GM19025 (cell line): ENCODE measurements at regions not wholly inside any gene's neighbourhood (a gene's known extent, or its start where the extent isn't known, plus 50 kb on each side); places are given as distances from the start of the nearest gene placed in this dataset.

Experiments used
- ATAC-seq: cut with Tn5 transposase; IDR thresholded peaks from one replicate; pipeline ENCODE4 v1.9.1; 2021; ENCODE audit warnings: mild to moderate bottlenecking, low read depth, moderate library complexity; ENCODE audit not compliant: unreplicated experiment

DNA sequence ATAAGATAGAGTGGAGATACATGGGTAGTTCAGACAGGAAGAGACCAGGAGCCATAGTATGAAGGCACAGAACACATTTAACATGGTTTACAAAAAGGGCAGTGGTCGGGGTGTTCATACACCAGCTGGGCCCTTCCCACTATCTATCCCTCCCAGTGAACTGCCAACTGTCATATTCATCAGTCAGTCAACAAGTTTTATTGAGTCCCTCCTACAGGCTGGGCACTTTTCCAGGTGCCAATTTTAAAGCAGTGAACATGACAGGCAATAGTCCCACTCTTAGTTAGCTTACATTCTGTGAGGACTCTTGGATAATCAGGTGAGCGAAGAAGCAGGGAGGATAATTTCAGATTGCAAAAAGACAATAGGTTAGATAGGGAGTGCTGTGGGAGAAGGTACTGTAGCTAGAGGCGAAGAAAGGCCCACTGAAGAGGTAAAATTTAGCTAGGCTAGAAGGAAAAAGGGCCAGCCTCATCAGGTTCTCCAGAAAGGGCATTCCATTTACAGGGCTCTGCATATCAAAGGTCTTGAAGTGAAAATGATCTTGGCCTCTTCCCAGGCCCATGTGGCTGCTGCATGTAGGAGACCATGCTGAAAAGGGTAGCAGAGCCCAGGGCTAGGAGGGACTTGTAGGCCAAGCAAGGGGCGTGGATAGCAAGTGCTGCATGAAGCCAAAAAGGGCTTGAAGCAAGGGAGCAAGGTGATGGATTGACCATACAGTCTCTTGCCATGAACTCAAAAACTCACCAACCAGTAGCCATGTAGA lies 274.7 kb upstream of the SNX7 start:
- ATAC-seq = no peak

DNA sequence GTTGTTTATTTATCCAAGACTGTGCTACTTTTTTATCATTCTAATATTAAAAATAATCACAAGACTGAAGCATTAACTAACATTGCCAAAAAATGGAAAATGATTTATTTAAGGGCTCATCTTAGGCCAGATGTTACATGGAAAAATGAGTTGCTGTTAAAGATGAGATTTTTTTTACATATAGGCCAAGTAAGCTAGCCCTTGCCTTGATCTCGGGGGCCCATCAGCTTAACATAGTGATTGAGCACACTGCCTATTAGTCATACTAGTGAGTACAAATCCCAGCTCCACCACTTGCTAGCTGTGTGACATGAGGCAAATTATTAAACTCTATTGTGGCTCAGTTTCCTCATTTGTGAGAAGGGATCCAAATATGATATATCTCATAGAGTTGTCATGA lies 275.9 kb upstream of the SNX7 start:
- ATAC-seq = no peak

DNA sequence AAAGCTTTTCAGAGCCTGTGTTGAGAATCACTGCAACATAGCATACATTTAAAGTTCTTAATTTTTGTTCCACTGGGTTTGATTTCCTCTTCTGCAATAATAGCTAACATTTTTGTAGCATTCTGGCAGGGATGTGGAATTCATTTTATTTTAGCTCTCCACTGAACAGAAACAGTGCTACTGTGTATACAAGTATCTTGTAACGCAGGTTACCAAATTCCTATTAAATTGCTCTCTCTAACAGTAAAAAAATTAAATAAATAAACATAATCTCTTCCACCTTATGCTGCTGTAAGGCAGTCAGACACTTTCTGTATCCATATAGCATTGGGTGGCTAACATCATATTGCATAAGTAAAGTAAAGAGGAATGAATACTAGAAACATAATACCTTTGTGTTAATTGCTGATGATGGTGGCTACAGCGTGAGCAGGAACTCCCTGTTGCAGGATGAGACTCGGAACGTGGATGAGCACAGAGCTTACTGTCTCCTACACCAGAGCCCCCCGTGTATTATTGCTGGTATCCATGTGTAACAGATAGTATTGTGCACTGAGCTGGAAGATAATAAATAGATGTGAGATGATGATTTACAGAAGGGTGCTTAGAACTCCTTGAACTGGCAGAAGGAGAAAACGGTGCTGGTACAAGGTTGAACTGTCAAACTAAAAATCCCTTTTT lies 276.9 kb upstream of the SNX7 start:
- ATAC-seq = no peak

DNA sequence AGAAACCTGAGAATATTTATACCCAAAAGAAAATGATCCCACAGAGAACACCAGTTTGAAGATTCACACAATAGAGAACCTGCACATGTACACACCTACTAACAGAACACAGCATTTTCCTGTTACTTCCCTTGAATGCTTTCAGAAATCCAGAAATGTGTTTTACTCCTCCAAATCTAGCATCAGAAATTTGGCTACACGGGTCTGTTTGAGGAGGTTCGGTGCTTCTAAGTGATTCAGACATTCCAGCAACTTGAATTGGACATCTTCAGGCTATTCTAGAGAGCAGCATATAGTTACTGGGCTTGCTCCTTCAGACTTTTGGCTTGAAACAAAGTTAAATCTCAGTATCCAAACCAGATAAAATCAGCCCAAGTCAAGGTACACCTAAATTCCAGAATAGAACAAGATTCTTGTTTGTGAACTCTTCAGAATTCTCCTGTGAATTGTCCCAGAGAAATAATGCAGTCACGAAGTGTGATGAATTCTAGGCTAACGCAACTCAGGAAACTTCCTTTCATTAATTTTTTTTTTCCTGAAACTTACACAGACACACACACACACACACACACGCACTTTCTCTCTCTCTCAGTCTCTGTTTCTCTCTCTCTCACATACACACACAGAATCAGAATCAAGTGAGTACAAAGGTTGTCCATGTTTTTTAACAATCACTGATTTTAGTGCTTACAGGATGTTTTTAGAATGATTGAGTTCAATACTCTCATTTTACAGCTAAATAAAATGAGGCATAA lies 278.4 kb upstream of the SNX7 start:
- no peak for ATAC-seq

DNA sequence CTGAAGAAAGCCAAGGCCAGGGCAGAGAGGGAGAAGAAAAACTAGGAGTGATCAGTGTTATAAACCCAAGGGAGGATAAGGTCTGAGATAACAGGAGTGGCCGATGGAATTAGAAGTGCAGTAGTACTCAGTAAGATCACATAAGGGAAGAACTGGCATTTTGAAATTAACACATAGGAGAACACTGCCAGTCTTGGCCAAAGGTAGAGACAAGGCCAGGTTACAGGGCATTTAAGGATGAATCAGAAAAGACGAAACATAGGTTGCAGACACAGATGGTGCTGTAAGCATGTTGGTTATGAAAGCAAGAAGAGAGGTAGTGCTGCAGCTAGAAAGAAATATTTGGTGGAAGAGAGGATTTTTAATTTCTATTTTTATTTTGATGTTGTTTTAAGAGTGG lies 278.9 kb upstream of the SNX7 start:
- ATAC-seq = no peak

DNA sequence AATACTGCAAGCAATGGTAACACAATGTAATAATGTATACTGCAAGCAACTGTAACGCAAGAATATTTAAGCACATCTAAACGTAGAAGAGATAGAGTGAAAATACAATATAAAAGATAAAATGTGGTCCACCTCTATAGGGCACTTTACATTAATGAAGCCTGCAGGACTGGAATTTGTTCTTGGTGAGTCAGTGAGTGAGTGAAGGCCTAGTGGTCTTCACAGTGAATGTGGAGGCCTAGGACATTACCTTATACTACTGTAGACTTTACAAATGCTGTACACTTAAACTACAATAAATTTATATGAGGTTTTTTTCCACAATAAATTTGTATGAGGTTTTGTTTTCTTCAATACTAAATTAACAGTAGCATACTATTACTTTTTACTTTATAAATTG lies 287.4 kb upstream of the SNX7 start:
- no peak for ATAC-seq

DNA sequence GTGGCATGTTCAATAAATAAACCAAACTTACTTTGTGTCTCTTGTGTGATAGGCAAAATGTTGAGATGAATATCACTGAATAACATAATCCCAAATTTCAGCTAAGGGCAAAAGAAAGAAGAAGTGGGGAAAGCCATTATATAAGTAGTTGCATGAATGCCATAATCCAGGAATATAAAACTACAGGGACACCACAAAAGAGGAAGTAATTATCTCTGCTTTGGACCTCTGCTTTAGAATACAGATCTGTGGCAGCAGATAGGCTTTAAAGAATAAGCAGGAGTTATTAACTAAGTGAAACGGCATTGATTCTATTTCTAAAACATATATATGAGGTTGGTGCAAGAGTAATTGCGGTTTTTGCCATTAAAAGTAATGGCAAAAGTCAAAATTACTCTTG lies 288.5 kb upstream of the SNX7 start:
- no peak for ATAC-seq

DNA sequence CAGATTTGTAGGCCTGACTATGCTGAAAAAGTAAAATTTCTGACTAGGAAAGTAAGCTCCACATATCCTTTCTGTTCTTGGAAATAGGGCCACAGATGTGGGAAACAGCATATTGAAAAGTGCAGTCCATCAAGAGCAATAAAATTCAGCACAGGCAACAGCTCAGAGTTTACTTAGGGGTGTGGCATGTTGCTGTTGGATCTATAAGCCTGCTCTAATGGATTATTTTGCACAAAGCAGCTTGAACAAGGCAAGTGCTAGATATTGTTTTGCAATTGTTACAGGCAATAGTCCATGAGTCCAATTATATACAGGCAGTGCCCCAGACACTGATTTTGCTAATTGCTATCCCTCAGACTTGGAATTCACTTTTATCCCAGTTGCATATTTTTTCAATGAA lies 289.8 kb upstream of the SNX7 start:
- ATAC-seq = no peak

DNA sequence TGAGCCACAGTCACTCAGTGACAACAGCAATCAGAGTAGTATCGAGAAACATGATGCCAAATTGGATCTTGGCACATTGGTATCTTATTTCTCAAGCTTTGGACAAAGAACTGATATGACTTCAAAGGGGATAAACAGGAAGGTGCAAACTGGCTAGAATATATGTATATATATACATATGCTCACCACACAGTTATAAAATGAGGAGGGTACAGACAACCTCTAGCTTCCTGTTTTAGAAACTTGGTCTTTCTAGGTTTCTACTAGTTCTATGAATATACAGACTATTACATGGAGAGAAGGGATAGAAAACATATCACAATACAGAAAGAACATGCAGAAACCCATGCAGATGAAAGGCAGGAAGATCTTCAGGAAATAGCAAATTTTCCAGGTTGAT lies 292.1 kb upstream of the SNX7 start:
- ATAC-seq = no peak

DNA sequence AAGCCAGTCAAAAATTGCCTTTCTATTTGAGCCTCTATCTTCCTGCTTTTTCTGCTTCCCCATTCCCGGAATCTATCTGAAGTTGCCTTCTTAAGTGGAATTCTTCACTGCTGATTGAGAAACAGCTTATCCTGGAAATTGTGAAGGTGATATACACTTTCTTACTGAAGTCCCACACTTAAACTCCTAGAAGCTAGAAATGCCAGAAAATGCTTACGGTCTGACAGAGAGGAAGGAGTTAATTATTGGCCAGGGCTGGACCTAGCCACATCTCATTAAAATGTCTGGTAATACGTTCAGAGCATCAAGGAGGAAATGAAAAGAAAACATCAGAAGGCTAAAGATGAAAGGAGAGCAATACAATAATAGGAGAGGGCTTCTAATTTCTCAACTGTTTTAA lies 292.5 kb upstream of the SNX7 start:
- no peak for ATAC-seq

DNA sequence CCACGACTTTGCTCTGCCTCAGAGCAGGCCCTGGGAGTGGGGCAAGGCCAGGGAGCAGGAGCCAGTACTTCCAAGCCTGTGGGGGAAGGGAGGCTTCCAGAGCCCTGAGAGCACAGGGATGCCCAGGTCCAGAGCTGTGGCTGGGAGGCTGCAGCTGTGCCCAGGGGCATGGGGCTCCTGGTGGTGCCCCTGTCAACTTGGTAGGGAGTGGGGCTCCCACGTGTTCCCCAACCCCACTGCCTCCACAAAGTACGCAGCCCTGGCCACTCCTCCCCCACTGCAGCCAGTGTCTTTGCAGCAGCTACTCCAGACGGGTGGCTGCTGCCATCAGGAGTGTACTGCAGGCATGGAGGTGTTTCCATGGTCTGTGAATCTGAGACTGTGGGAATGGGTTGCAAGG lies 294.1 kb upstream of the SNX7 start:
- no peak for ATAC-seq

DNA sequence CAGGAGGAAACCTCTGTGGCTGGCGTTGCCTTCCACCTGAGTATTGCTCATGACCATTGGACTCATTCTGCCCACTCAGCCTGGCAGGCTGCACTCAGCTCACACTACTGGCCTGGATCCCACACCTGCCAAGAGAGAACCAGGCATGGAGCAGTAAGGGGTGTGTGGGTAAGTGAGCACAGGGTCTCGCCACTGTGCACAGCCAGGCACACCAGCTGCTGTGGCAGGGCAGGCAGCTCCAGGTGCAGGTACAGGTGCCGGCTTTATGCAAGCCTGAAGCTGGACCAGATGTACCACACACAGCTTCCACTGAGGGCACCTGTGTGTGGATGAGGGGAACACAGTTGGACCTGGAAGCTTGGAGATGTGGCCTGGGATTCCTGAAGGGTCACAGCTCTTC lies 295.2 kb upstream of the SNX7 start:
- no peak for ATAC-seq

DNA sequence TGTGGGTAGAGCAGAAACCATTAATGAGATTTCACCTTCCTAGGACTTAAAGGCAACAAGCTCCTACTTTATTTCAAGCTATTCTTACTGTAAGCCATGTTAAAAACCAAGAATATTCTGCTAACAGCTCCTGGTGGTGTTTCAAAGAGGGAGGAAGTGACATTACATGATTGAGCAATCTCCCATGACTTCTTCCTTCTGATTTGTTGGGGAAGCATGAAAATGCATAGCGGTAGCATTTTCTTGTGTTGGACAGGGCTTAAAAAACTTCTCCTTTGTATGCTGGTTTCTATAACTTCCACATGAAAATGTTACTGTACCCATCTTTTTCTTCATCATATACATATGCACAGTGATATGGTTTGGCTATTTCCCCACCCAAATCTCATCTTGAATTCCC lies 297.0 kb upstream of the SNX7 start:
- ATAC-seq = no peak

DNA sequence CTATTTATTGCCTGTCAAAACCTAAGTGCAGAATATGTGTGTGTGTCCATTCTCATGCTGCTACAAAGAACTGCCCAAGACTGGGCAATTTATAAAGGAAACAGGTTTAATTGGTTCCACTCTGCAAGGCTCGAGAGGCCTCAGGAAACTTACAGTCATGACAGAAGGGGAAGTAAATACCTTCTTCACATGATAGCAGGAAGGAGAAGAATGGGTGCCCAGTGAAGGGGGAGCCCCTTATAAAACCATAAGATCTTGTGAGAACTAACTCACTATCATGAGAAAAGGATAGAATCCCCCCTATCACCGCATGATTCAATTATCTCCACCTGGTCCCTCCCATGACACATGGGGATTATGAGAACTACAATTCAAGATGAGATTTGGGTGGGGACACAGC lies 300.7 kb upstream of the SNX7 start:
- no peak for ATAC-seq

DNA sequence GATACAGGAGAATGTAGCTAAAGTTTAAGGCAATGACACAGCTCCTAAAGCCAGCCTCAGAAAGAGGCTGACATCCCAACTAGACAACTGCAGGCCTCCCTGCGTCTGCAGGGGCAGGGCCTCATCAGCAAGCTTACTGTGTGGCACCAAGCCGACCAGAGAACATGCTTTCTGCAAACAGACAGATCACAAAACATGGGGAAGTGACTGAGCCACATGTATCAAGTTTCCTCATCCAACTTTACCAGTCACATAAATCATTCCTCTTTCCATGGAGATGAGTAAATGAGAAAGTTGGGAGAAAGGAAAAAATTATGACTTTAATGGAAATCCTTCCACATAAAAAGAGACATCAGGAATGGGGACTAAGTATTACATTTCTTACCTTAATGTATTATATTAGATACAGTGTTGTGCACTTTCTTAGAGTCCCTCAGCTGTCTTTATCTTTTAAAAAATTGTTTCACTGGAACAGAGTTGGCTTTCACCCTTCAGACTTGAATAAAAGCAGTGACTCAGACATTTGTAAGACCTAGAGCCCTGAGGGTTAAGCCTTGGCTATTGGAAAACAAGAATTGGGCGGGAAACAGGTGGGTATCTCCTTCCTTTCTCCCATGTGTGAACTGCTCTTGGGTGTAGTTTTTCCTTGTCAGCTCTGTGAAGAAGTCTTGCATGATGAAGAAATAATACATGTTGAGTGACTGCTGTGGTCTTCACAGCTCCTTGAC lies 305.7 kb upstream of the SNX7 start:
- no peak for ATAC-seq

DNA sequence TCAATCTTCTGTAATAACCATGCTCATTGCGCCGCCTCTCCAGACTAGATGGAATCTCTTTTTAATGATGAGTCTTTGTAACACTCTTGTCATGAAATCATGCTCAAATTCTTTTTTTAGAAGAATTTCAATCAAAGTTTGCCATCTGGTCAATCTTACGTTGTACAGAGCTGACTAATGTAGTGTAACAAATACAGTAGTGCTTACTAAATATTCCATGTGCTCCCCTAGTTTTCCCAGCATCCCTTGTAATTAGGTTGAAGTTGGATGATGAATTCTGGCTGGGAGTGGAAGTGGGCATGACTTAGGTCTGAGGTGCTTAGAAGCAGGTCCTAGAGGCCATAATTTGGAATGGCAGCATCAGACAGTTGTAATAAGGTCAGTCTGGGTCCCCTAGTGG lies 309.1 kb upstream of the SNX7 start:
- ATAC-seq = no peak

DNA sequence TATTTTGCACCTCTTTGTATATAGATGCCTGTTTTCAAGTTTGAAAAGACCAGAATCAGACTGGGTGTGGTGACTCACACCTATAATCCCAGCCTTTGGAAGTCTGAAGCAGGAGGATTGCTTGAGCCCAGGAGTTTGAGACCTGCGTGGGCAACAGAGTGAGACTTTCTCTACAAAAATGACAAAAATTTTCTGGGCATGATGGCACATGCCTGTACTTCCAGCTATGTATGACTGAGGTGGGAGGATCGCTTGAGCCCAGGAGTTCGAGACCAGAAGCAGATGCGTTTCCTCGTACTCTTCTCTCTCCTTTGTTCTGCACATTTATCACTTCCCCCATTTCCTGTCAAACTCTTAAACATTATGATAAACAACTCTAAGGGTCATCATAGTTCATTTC lies 310.0 kb upstream of the SNX7 start:
- ATAC-seq = no peak

DNA sequence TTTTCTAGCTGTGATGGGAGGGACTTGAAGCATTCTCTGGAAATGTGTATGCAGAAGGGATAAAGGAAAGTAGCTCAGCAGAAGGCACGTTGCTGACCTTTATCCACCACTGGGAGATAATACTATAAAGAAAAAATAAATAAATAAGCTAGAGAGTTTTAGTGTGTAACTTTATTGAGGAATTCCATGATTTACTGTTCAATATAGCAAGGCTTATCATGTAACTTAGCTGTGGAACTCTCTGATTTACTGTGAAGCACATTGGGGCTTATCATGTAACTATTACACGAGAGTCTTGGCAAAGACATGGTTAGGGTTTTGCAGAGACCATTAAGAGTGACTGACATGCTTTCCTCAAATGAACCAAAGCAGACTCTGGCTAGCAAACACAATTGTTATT lies 316.1 kb upstream of the SNX7 start:
- no peak for ATAC-seq

DNA sequence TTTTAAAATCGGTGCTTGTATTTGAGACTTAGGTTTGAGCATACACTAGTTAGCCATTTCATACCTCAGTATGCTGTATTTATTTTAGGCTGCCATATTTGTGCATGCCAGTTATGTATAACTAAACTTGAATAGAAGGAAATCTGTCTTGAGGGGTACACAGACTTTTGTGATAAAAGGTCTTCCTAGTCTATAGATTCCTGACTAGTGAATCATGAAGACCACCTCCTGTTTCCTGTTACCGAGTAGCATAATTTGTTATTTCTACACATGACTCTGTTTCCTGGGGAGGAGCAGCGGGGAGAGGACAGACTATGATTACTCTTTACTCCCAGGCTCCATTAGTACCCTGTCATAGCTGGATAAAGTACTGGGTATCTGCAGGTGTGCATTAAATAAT lies 316.8 kb upstream of the SNX7 start:
- ATAC-seq = no peak

DNA sequence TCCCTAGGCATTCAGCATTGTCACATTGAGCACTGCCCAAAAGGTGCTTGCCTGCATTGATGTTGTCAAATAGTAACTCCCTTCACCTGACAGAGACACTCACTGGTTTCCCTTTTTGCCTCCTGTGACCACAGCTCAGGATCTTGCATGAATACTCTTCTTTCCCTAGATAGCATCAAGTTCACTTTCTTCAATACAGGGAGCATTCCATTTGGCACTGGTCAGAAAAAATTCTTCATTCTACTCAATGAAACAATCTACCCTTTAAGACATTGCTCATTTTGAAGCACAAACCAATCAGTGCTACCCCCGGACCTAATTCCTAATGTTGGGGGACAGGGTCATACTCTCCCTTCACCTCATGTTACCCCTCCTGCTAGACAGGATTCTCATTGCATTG lies 319.0 kb upstream of the SNX7 start:
- ATAC-seq = no peak

DNA sequence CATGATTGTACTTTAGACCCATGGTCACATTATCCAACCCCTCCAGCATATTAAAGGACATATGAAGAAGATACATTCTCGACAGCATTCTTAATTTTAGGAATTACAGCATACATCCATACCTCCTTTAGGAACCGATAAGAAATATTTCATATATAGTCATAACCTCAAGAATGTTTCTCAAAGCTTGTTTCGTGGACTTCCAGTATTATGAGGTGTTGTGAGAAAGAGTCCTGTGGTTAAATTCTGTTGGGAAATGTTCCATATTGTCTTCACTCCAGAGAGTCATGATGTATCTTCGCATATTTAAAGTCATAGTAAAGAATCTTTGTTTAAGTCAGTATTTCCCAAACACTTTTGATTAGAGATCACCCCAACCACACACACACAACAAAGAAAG lies 321.0 kb upstream of the SNX7 start:
- no peak for ATAC-seq
